Keratinocyte (primary cell): ENCODE measurements at regions not wholly inside any gene's neighbourhood (a gene's known extent, or its start where the extent isn't known, plus 50 kb on each side); places are given as distances from the start of the nearest gene placed in this dataset.

Experiments
- CTCF ChIP-seq, 3 experiments: IDR thresholded peaks in 1 of 3; conservative IDR thresholded peaks in 1 of 3; optimal IDR thresholded peaks in 1 of 3; 2 replicates in 2 of 3; 3 replicates in 1 of 3; pipeline versions ENCODE3 to v1.5.1; 2011; ENCODE audit warnings: low read length in 3 of 3, mild to moderate bottlenecking in 3 of 3, moderate library complexity in 2 of 3, control low read depth in 1 of 3, inconsistent platforms in 1 of 3; ENCODE audit not compliant: insufficient read depth in 2 of 3; ENCODE audit errors: extremely low read depth in 1 of 3
- EZH2 ChIP-seq: IDR thresholded peaks from one replicate; pipeline ENCODE4 v1.6.1; 2012; ENCODE audit warnings: inconsistent platforms, mild to moderate bottlenecking, low read length, moderate library complexity

GRCh38 chr13:73740666-73741065 lies 393.5 kb downstream of the KLF12 start:
- TF ChIP-seq CTCF (optimal IDR thresholded peaks at IDR 0.05 in 1 of 3, IDR thresholded peaks at IDR 0.05 in 1 of 3, conservative IDR thresholded peaks at IDR 0.05 in 1 of 3; ENCODE audit: extremely low read depth in 1 of 3, insufficient read depth in 2 of 3, low read length in 3 of 3) (no peak), EZH2 (no peak)
